ENCODE measurements at regions not wholly inside any gene's neighbourhood (a gene's known extent, or its start where the extent isn't known, plus 50 kb on each side); places are given as distances from the start of the nearest gene placed in this dataset.

- intact Hi-C loops (cut with micrococcal nuclease): no loop called here
Measured at GRCh38 chr12:31866523-31866922, 92.7 kb upstream of the RESF1 start.

GRCh38 chr12:31865023-31865422, 94.2 kb upstream of the RESF1 start:
- BruUV-seq (replicated peaks): no TSS peak
- Histone ChIP-seq H2AFZ (ENCODE audit: low read length) (no peak overlapping the region), H3K9ac (ENCODE audit: low read length) (no peak overlapping the region), H3K36me3 (ENCODE audit: low read depth, low read length) (no peaks in the 10 kb centered on the region), H3K4me3 (ENCODE audit: low read length) (no peak overlapping the region), H3K27ac (ENCODE audit: low read length) (no peak overlapping the region), H3K9me3 (ENCODE audit: low read length) (no peaks in the 10 kb centered on the region), H4K20me1 (ENCODE audit: low read length) (no peaks in the 10 kb centered on the region), H3K79me2 (ENCODE audit: low read length) (no peaks in the 10 kb centered on the region), H3F3A (ENCODE audit: low read length, unreplicated experiment) (no peaks in the 10 kb centered on the region), H3K4me2 (ENCODE audit: low read length) (no peak overlapping the region), H3K9me2 (replicated peaks; ENCODE audit: low read length) (no peaks in the 10 kb centered on the region), H3K27me3 (ENCODE audit: low read length) (no peaks in the 10 kb centered on the region), H3K4me1 (ENCODE audit: insufficient read depth, low read length) (no peaks in the 10 kb centered on the region)
- ChIA-PET CTCF (no interaction called here), POLR2A (ENCODE audit: unreplicated experiment) (no interaction called here)
- intact Hi-C loops (cut with micrococcal nuclease): no loop called here
- TF ChIP-seq CTCF (conservative IDR thresholded peaks at IDR 0.05; ENCODE audit: low read depth, low read length) (no peak), EZH2 (IDR thresholded peaks at IDR 0.05; ENCODE audit: low read length, unreplicated experiment) (no peak), EZH2phosphoT487 (IDR thresholded peaks at IDR 0.05; ENCODE audit: borderline replicate concordance, low read length) (no peak)
- DNase-seq (no peak), ATAC-seq (no peak)

More at GRCh38 chr12:31866523-31866922, 92.7 kb upstream of the RESF1 start:
- no peaks in the 10 kb centered on the region for H4K20me1 ChIP-seq (ENCODE audit: low read length)
- no peaks in the 10 kb centered on the region for H3K9me3 ChIP-seq (ENCODE audit: low read length)
- no peaks in the 10 kb centered on the region for H3K27me3 ChIP-seq (ENCODE audit: low read length)
- H2AFZ ChIP-seq (ENCODE audit: low read length): no peak overlapping the region
- TF ChIP-seq EZH2phosphoT487 (IDR thresholded peaks at IDR 0.05; ENCODE audit: borderline replicate concordance, low read length) (no peak), CTCF (conservative IDR thresholded peaks at IDR 0.05; ENCODE audit: low read depth, low read length) (no peak), EZH2 (IDR thresholded peaks at IDR 0.05; ENCODE audit: low read length, unreplicated experiment) (no peak)
- no peaks in the 10 kb centered on the region for H3K4me1 ChIP-seq (ENCODE audit: insufficient read depth, low read length)
- H3K9me2 ChIP-seq (replicated peaks; ENCODE audit: low read length): no peaks in the 10 kb centered on the region
- DNase-seq (no peak), ATAC-seq (no peak)
- H3K4me2 ChIP-seq (ENCODE audit: low read length): no peak overlapping the region
- BruUV-seq (replicated peaks): no TSS peak
- H3K27ac ChIP-seq (ENCODE audit: low read length): no peak overlapping the region
- H3F3A ChIP-seq (ENCODE audit: low read length, unreplicated experiment): no peaks in the 10 kb centered on the region
- H3K4me3 ChIP-seq (ENCODE audit: low read length): no peak overlapping the region
- H3K36me3 ChIP-seq (ENCODE audit: low read depth, low read length): no peaks in the 10 kb centered on the region
- ChIA-PET CTCF (no interaction called here), POLR2A (ENCODE audit: unreplicated experiment) (no interaction called here)
- no peaks in the 10 kb centered on the region for H3K79me2 ChIP-seq (ENCODE audit: low read length)
- no peak overlapping the region for H3K9ac ChIP-seq (ENCODE audit: low read length)

GRCh38 chr12:31861360-31861759, 97.9 kb upstream of the RESF1 start:
- Histone ChIP-seq H3K79me2 (ENCODE audit: low read length) (no peaks in the 10 kb centered on the region), H3K9me2 (replicated peaks; ENCODE audit: low read length) (no peaks in the 10 kb centered on the region), H3K9ac (ENCODE audit: low read length) (no peak overlapping the region), H3K4me1 (ENCODE audit: insufficient read depth, low read length) (no peaks in the 10 kb centered on the region), H3K27ac (ENCODE audit: low read length) (no peak overlapping the region), H2AFZ (ENCODE audit: low read length) (no peak overlapping the region), H3K4me3 (ENCODE audit: low read length) (no peak overlapping the region), H3K27me3 (ENCODE audit: low read length) (no peaks in the 10 kb centered on the region), H3K9me3 (ENCODE audit: low read length) (no peaks in the 10 kb centered on the region), H4K20me1 (ENCODE audit: low read length) (no peaks in the 10 kb centered on the region), H3K36me3 (ENCODE audit: low read depth, low read length) (no peaks in the 10 kb centered on the region), H3K4me2 (ENCODE audit: low read length) (no peak overlapping the region), H3F3A (ENCODE audit: low read length, unreplicated experiment) (no peaks in the 10 kb centered on the region)
- TF ChIP-seq EZH2 (IDR thresholded peaks at IDR 0.05; ENCODE audit: low read length, unreplicated experiment) (no peak), CTCF (conservative IDR thresholded peaks at IDR 0.05; ENCODE audit: low read depth, low read length) (no peak), EZH2phosphoT487 (IDR thresholded peaks at IDR 0.05; ENCODE audit: borderline replicate concordance, low read length) (no peak)
- ChIA-PET CTCF (no interaction called here), POLR2A (ENCODE audit: unreplicated experiment) (no interaction called here)
- ATAC-seq (no peak), DNase-seq (no peak)
- intact Hi-C loops (cut with micrococcal nuclease): no loop called here
- no TSS peak for BruUV-seq (replicated peaks)

All from PC-3 (cell line).